GM18868 (cell line): ENCODE measurements at regions not wholly inside any gene's neighbourhood (a gene's known extent, or its start where the extent isn't known, plus 50 kb on each side); places are given as distances from the start of the nearest gene placed in this dataset.
"Not testable (repeated sequence)": the region's sequence is repeated elsewhere in the genome, so short reads cannot be mapped to it uniquely, and the experiment has no call there.

Experiments
- ATAC-seq: cut with Tn5 transposase; IDR thresholded peaks from one replicate; pipeline ENCODE4 v1.9.1; 2021; ENCODE audit warnings: mild to moderate bottlenecking, moderate library complexity; ENCODE audit not compliant: unreplicated experiment

GRCh38 chr12:97968641-97969197 is 506.1 kb downstream of the RMST start:
- no peak for ATAC-seq

GRCh38 chr12:97977870-97978405 is 515.3 kb downstream of the RMST start:
- no peak for ATAC-seq

- ATAC-seq = no peak
These were observed 520.1 kb downstream of the RMST start for GRCh38 chr12:97982684-97983083.

- no peak for ATAC-seq
These were observed 521.2 kb downstream of the RMST start for GRCh38 chr12:97983796-97984195.

- no peak for ATAC-seq
These were observed 521.8 kb downstream of the RMST start for GRCh38 chr12:97984436-97984835.

- no peak for ATAC-seq
These were observed 522.5 kb downstream of the RMST start for GRCh38 chr12:97984974-97985580.

- ATAC-seq = no peak
These were observed 523.2 kb downstream of the RMST start for GRCh38 chr12:97985834-97986233.

GRCh38 chr12:97988588-97988987 is 526.0 kb downstream of the RMST start:
- ATAC-seq = not testable (repeated sequence)

GRCh38 chr12:97989366-97989940 is 525.9 kb upstream of the TMPO start:
- no peak for ATAC-seq

- no peak for ATAC-seq
These were observed 520.5 kb upstream of the TMPO start for GRCh38 chr12:97994746-97995484.

- no peak for ATAC-seq
These were observed 519.8 kb upstream of the TMPO start for GRCh38 chr12:97995559-97995958.

GRCh38 chr12:98001430-98001829 is 514.0 kb upstream of the TMPO start:
- no peak for ATAC-seq

GRCh38 chr12:98002887-98003493 is 512.4 kb upstream of the TMPO start:
- peak; percentile 88 for ATAC-seq

GRCh38 chr12:98007963-98008362 is 507.4 kb upstream of the TMPO start:
- ATAC-seq = no peak

- no peak for ATAC-seq
These were observed 501.8 kb upstream of the TMPO start for GRCh38 chr12:98013560-98013959.

GRCh38 chr12:98018836-98019235 is 496.6 kb upstream of the TMPO start:
- ATAC-seq = no peak

GRCh38 chr12:98020376-98020775 is 495.0 kb upstream of the TMPO start:
- ATAC-seq = no peak

- no peak for ATAC-seq
These were observed 492.4 kb upstream of the TMPO start for GRCh38 chr12:98022961-98023360.

GRCh38 chr12:98037401-98038140 is 477.8 kb upstream of the TMPO start:
- no peak for ATAC-seq

- no peak for ATAC-seq
These were observed 472.7 kb upstream of the TMPO start for GRCh38 chr12:98042668-98043067.

GRCh38 chr12:98045395-98045794 is 470.0 kb upstream of the TMPO start:
- no peak for ATAC-seq
